HepG2 (cell line): ENCODE measurements at regions not wholly inside any gene's neighbourhood (a gene's known extent, or its start where the extent isn't known, plus 50 kb on each side); places are given as distances from the start of the nearest gene placed in this dataset.

Experiments used
- ATAC-seq: fragments of 200-7000 bp; cut with Tn5 transposase; 3 replicates; pipeline ENCODE4 v1.9.1; 2020; ENCODE audit warnings: mild to moderate bottlenecking, moderate library complexity
- BruUV-seq: library from RNA; stranded (reverse); fragments of 400-500 nt; replicated peaks from 2 replicates; lab custom pipeline; 2021; lab: Mats Ljungman, UMichigan
- CTCF ChIA-PET: fragments of 300-600 bp; formaldehyde crosslinking; extraction: SDS; loops from one replicate; lab custom pipeline; 2021; ENCODE audit warnings: low total read pairs, inconsistent platforms, low intra/inter-chr PET ratio; lab: Yijun Ruan, JAX
- POLR2A ChIA-PET: fragments of 350-600 bp; sonication (Branson Sonifier 250); formaldehyde crosslinking; loops from one replicate; lab custom pipeline; 2020; ENCODE audit warnings: antibody characterized with exemption, inconsistent platforms; lab: Yijun Ruan, JAX
- DNase-seq: peaks from one replicate; pipeline ENCODE4 v3.0.0-alpha.2; 2015; ENCODE audit warnings: low spot score
- FAIRE-seq: peaks from 3 replicates; lab custom pipeline; 2011; peaks lifted over from hg19 to GRCh38; lab: Jason Lieb, UNC
- H2AFZ ChIP-seq: one replicate; pipeline ENCODE4 v1.6.1; 2011; ENCODE audit warnings: low read length, inconsistent platforms
- H3K27ac ChIP-seq: fragments of 300-600 bp; 3 replicates; pipeline ENCODE4 v1.8.0; 2011; ENCODE audit warnings: mixed run types, mild to moderate bottlenecking, mixed read lengths, low read length, inconsistent platforms; ENCODE audit not compliant: insufficient read depth; ENCODE audit errors: extremely low read length
- H3K27me3 ChIP-seq, 2 experiments: fragments of 200-600 bp in 1 of 2; 2 replicates in 1 of 2; 3 replicates in 1 of 2; pipeline versions ENCODE4 v1.6.0 to v1.8.0; 2011; ENCODE audit warnings: low read length in 2 of 2, mild to moderate bottlenecking in 2 of 2, moderate library complexity in 2 of 2, inconsistent platforms in 1 of 2; ENCODE audit not compliant: insufficient read depth in 2 of 2, control insufficient read depth in 1 of 2
- H3K36me3 ChIP-seq, 2 experiments: fragments of 200-600 bp in 1 of 2; replicated peaks in 1 of 2; 2 replicates in 1 of 2; 3 replicates in 1 of 2; pipeline versions ENCODE4 v1.5.1 to v1.8.0; 2011; ENCODE audit warnings: low read length in 2 of 2, inconsistent platforms in 1 of 2; ENCODE audit not compliant: insufficient read depth in 2 of 2, control insufficient read depth in 1 of 2
- H3K4me1 ChIP-seq: 2 replicates; pipeline ENCODE4 v1.5.1; 2012; ENCODE audit warnings: low read length, inconsistent platforms; ENCODE audit not compliant: insufficient read depth
- H3K4me2 ChIP-seq: 2 replicates; pipeline ENCODE4 v1.6.0; 2011; ENCODE audit warnings: low read depth, low read length, inconsistent platforms
- H3K4me3 ChIP-seq, 3 experiments: fragments of 200-600 bp in 1 of 3; sonication (generic), shearing (Covaris generic) in 1 of 3; replicated peaks in 1 of 3; 2 replicates each; pipeline ENCODE4 v1.5.1; 2011 to 2016; ENCODE audit warnings: low read length in 3 of 3, inconsistent platforms in 2 of 3, low read depth in 2 of 3, mild to moderate bottlenecking in 2 of 3, control low read depth in 1 of 3, mixed read lengths in 1 of 3; ENCODE audit not compliant: insufficient read depth in 1 of 3
- H3K79me2 ChIP-seq: one replicate; pipeline ENCODE4 v1.6.1; 2011; ENCODE audit warnings: low read length, inconsistent platforms; ENCODE audit not compliant: insufficient read depth
- H3K9ac ChIP-seq: 2 replicates; pipeline ENCODE4 v1.6.0; 2011; ENCODE audit warnings: mild to moderate bottlenecking, low read depth, low read length, inconsistent platforms; ENCODE audit not compliant: insufficient read depth
- H3K9me3 ChIP-seq: 2 replicates; pipeline ENCODE4 v1.5.1; 2012; ENCODE audit warnings: mild to moderate bottlenecking, low read length
- H4K20me1 ChIP-seq: 2 replicates; pipeline ENCODE4 v1.6.0; 2011; ENCODE audit warnings: inconsistent platforms, mild to moderate bottlenecking, low read length, moderate library complexity; ENCODE audit not compliant: insufficient read depth
- FOXC1 ChIP-seq: sonication (generic); formaldehyde crosslinking; IDR thresholded peaks from 2 replicates; pipeline ENCODE4 v1.8.0; 2022; ENCODE audit warnings: mild to moderate bottlenecking, missing genetic modification reagents, borderline replicate concordance
- IRF2 ChIP-seq: IDR thresholded peaks from 2 replicates; pipeline ENCODE4 v1.6.1; 2018; ENCODE audit warnings: missing genetic modification reagents, missing compliant biosample characterization
- MATR3 ChIP-seq: sonication (generic); formaldehyde crosslinking; IDR thresholded peaks from 2 replicates; pipeline ENCODE4 v1.4.0; 2020; ENCODE audit warnings: missing genetic modification reagents
- MAX ChIP-seq: IDR thresholded peaks from 2 replicates; pipeline ENCODE4 v1.6.1; 2012; ENCODE audit warnings: inconsistent platforms
- NBN ChIP-seq: fragments of 450-650 bp; conservative IDR thresholded peaks from 2 replicates; pipeline ENCODE4 v1.6.1; 2017
- PRDM4 ChIP-seq: sonication (generic); formaldehyde crosslinking; IDR thresholded peaks from 2 replicates; pipeline ENCODE4 v1.9.0; 2021; ENCODE audit warnings: missing genetic modification reagents, borderline replicate concordance
- SMARCE1 ChIP-seq: fragments of 450-650 bp; IDR thresholded peaks from 2 replicates; pipeline ENCODE4 v1.6.1; 2017; ENCODE audit warnings: borderline replicate concordance
- ZBTB38 ChIP-seq: sonication (generic); formaldehyde crosslinking; IDR thresholded peaks from 2 replicates; pipeline ENCODE4 v1.5.1; 2020; ENCODE audit warnings: mild to moderate bottlenecking, missing genetic modification reagents
- WGBS: methylation state at CpG from one replicate; pipeline ENCODE4 v1.1.6; 2017; ENCODE audit warnings: low lambda C conversion rate; 5-methylcytosine and 5-hydroxymethylcytosine counted together
- in situ Hi-C: cut with HindIII; loops from 2 replicates; pipeline ENCODE4 v1.10.0; 2017; ENCODE audit warnings: low pct_unique_long_range_greater_than_20kb; ENCODE audit not compliant: extremely low pct_ligation_motif_present
- intact Hi-C: fragments of 100-400 bp; cut with micrococcal nuclease; formaldehyde crosslinking; loops from one replicate; pipeline ENCODE4 v1.10.0; 2022; ENCODE audit not compliant: unreplicated experiment
- TF ChIP-seq, protein P1 (sequence below): sonication (generic); formaldehyde crosslinking; IDR thresholded peaks from 2 replicates; pipeline ENCODE4 v1.5.0; 2020; ENCODE audit warnings: mild to moderate bottlenecking, missing genetic modification reagents
- TF ChIP-seq, protein P2 (sequence below): sonication (generic); formaldehyde crosslinking; IDR thresholded peaks from 2 replicates; pipeline ENCODE4 v1.4.0; 2020; ENCODE audit warnings: mild to moderate bottlenecking, missing genetic modification reagents, borderline replicate concordance

GRCh38 chr16:22672830-22673210 is 141.1 kb upstream of the HS3ST2 start:
- intact Hi-C loops, result no loop called here
- H3K27me3 ChIP-seq, result peaks cover 6 to 30% of the 10 kb centered on the region in 2 experiments; a peak in 3 of 5 replicates
- ChIA-PET CTCF (no interaction called here), POLR2A (no interaction called here)
- BruUV-seq, result no TSS peak
- H3K4me2 ChIP-seq, result no peak overlapping the region
- in situ Hi-C loops, result no loop called here
- FAIRE-seq (no peak), DNase-seq (no peak), ATAC-seq (no peak)
- H3K4me1 ChIP-seq, result peaks cover 8% of the 10 kb centered on the region
- no peak overlapping the region for H2AFZ ChIP-seq
- H3K79me2 ChIP-seq, result no peaks in the 10 kb centered on the region
- no peaks in the 10 kb centered on the region for H4K20me1 ChIP-seq
- H3K9ac ChIP-seq, result no peak overlapping the region
- no peak overlapping the region for H3K4me3 ChIP-seq
- no peaks in the 10 kb centered on the region for H3K36me3 ChIP-seq
- H3K9me3 ChIP-seq, result no peaks in the 10 kb centered on the region
- 12% methylated on average over 3 of the region's 3 CpGs for WGBS
- TF ChIP-seq, protein P1, sequence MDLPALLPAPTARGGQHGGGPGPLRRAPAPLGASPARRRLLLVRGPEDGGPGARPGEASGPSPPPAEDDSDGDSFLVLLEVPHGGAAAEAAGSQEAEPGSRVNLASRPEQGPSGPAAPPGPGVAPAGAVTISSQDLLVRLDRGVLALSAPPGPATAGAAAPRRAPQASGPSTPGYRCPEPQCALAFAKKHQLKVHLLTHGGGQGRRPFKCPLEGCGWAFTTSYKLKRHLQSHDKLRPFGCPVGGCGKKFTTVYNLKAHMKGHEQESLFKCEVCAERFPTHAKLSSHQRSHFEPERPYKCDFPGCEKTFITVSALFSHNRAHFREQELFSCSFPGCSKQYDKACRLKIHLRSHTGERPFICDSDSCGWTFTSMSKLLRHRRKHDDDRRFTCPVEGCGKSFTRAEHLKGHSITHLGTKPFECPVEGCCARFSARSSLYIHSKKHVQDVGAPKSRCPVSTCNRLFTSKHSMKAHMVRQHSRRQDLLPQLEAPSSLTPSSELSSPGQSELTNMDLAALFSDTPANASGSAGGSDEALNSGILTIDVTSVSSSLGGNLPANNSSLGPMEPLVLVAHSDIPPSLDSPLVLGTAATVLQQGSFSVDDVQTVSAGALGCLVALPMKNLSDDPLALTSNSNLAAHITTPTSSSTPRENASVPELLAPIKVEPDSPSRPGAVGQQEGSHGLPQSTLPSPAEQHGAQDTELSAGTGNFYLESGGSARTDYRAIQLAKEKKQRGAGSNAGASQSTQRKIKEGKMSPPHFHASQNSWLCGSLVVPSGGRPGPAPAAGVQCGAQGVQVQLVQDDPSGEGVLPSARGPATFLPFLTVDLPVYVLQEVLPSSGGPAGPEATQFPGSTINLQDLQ, result 0 out of 2 replicates have a peak, but pooled peaks have one; percentile 0
- no peak for TF ChIP-seq NBN
- 0 out of 2 replicates have a peak, but pooled peaks have one; percentile 71 for TF ChIP-seq MATR3 (CRISPR knock-in tag)
- TF ChIP-seq MAX, result no peak
- no peak overlapping the region for H3K27ac ChIP-seq

GRCh38 chr16:22673421-22673831 is 140.5 kb upstream of the HS3ST2 start:
- BruUV-seq, result no TSS peak
- no peak overlapping the region for H2AFZ ChIP-seq
- no peaks in the 10 kb centered on the region for H4K20me1 ChIP-seq
- ATAC-seq (no peak), DNase-seq (no peak), FAIRE-seq (no peak)
- no peak overlapping the region for H3K4me3 ChIP-seq
- no peak overlapping the region for H3K9ac ChIP-seq
- H3K36me3 ChIP-seq, result no peaks in the 10 kb centered on the region
- H3K4me2 ChIP-seq, result no peak overlapping the region
- H3K9me3 ChIP-seq, result no peaks in the 10 kb centered on the region
- H3K27me3 ChIP-seq, result peaks cover 6 to 29% of the 10 kb centered on the region in 2 experiments; a peak in 3 of 5 replicates
- no peaks in the 10 kb centered on the region for H3K79me2 ChIP-seq
- CTCF ChIA-PET, result no interaction called here
- peaks cover 8% of the 10 kb centered on the region for H3K4me1 ChIP-seq
- intact Hi-C loops (no loop called here), in situ Hi-C loops (no loop called here)
- POLR2A ChIA-PET, result no interaction called here
- whole genome bisulfite sequencing, result 17% methylated on average over 2 of the region's 2 CpGs
- H3K27ac ChIP-seq, result no peak overlapping the region
- TF ChIP-seq FOXC1 (no peak), ZBTB38 (no peak), PRDM4 (CRISPR knock-in tag) (no peak), SMARCE1 (no peak), IRF2 (CRISPR knock-in tag) (no peak)
- TF ChIP-seq, protein P2, sequence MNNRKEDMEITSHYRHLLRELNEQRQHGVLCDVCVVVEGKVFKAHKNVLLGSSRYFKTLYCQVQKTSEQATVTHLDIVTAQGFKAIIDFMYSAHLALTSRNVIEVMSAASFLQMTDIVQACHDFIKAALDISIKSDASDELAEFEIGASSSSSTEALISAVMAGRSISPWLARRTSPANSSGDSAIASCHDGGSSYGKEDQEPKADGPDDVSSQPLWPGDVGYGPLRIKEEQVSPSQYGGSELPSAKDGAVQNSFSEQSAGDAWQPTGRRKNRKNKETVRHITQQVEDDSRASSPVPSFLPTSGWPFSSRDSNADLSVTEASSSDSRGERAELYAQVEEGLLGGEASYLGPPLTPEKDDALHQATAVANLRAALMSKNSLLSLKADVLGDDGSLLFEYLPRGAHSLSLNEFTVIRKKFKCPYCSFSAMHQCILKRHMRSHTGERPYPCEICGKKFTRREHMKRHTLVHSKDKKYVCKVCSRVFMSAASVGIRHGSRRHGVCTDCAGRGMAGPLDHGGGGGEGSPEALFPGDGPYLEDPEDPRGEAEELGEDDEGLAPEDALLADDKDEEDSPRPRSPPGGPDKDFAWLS (CRISPR knock-in tag), result no peak
